GM18951 (cell line): ENCODE measurements at regions not wholly inside any gene's neighbourhood (a gene's known extent, or its start where the extent isn't known, plus 50 kb on each side); places are given as distances from the start of the nearest gene placed in this dataset.

ENCODE experiments used
- POLR2A ChIP-seq: IDR thresholded peaks from 4 replicates; pipeline ENCODE4 v1.6.1; 2011; ENCODE audit warnings: mild to moderate bottlenecking; ENCODE audit not compliant: insufficient read length, insufficient read depth; ENCODE audit errors: extremely low read depth
- in situ Hi-C: fragments of 300-500 bp; cut with MboI; formaldehyde crosslinking; loops from one replicate; pipeline ENCODE4 v1.12.0; 2022; ENCODE audit warnings: low sequenced_read_pairs, mixed read lengths, inconsistent platforms; ENCODE audit not compliant: unreplicated experiment

DNA sequence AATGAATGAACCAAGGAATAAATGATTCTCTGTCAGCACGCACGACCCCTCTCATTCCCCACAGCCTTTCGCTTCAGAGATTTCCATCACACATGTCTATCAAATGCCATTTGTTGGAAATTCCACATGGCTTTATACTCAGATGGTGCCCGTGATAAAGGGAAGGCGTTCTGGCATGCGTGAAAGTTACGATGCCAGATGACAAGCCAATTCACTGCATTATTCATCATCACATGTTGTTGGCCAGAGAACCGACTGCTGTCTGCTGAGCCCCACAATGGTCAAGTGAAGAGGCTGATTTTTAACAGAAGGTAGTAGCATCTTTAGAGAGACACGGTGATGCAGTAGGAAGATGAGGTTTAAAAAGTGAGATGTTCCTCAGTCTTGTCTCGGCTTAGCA lies 74.1 kb upstream of the FRMD4B start:
- no peak for TF ChIP-seq POLR2A
- in situ Hi-C loops: no loop called here

DNA sequence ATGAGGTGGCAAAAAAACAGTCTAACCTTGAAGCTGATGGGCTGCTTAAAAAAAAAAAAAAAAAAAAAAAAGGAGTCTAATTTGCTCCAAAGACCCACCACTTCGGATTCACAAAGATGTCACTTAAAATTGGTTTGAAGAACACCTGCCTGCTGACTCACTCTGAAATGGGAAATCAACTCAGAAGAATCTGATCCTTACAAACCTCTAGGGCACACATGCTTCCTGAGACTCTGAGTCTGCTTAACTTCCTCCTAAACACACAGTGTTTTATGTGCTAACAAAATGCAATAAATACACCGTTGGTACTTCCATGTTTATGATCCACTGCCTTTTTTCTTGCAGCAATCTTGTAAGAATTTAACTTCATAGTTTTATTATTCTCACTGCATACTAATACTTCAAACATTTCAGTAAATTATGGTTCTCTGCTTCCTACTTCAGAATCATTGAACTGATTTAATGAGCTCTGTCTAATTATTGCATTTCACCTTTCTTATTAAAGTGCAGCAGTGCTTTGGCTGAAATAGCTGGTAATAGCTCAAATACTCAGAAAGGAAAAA lies 73.0 kb upstream of the FRMD4B start:
- no peak for TF ChIP-seq POLR2A
- in situ Hi-C loops: no loop called here

DNA sequence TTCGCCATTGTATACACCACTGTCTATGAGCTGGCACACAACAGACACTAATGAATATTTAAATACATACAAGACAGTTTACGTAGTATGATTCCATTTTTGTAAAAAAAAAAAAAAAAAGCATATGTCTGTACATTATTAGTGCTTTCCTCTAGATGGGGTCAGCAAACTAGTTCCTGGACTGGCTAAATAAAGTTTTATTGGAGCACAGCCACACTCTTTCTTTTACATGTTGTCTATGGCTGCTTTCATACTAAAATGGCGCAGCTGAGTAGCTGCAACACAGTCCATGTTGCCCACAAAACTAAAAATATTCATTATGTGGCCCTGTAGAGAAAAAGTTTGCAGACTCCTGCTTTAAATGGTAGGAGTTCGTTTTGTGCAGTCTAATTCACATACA lies 70.7 kb upstream of the FRMD4B start:
- no peak for TF ChIP-seq POLR2A

DNA sequence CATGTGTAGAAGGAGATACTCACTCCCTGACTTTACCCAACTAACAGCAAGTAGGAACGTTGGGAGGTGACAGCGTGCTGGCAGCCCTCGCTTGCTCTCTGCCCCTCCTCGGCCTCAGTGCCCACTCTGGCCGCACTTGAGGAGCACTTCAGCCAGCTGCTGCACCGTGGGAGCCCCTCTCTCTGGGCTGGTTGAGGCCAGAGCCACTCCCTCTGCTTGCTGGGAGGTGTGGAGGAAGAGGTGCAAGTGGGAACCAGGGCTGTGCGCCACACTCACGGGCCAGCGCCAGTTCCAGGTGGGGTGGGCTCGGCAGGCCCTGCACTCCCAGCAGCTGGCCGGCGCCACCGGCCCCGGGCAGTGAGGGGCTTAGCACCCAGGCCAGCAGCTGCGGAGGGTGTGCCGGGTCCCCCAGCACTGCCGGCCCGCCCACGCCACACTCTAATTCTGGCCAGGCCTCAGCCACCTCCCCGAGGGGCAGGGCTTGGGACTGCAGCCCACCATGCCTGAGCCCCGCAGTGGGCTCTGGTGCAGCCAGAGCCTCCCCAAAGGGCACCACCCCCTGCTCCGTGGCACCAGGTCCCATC lies 68.4 kb upstream of the FRMD4B start:
- in situ Hi-C loops: no loop called here
- no peak for TF ChIP-seq POLR2A

More for the DNA sequence above, 70.7 kb upstream of the FRMD4B start:
- in situ Hi-C loops: no loop called here

DNA sequence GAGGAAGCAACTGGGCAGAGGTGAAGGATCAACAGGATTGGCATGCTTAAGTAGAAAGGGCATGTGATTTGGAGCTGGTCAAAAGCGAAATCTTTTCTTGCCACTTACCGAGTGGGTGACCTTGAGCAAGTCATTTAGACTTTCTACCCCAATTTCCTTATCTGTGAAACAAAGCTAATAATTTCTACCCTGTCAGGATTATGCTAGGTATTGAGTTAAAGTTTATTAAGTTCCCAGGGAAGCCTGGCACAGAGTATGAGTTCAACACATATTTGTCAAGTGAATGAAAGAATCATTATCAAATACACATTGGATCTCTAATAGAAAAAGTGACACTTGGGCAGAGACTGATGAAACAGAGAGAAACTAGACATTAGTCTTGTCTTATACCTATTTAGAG lies 66.4 kb upstream of the FRMD4B start:
- TF ChIP-seq POLR2A: no peak
- in situ Hi-C loops: no loop called here

DNA sequence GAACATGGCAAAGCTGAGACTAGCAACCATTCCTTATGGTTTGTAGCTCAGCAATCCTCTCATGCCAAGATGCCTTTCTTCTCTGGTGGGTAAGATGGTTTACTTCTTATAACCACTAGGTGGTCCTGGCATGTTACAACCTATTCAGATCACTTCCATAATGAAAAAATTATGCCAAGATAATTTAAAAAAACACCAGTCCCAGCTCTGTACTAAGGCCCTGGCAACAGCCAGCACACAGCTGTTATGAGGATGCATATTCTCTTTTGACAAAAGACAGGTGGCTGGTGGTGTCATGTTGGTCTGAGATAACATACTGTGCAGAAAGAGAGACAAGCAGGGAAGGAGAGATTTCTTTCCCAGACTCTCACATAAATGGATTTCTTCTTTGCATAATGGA lies 65.7 kb upstream of the FRMD4B start:
- TF ChIP-seq POLR2A: no peak
- in situ Hi-C loops: no loop called here

DNA sequence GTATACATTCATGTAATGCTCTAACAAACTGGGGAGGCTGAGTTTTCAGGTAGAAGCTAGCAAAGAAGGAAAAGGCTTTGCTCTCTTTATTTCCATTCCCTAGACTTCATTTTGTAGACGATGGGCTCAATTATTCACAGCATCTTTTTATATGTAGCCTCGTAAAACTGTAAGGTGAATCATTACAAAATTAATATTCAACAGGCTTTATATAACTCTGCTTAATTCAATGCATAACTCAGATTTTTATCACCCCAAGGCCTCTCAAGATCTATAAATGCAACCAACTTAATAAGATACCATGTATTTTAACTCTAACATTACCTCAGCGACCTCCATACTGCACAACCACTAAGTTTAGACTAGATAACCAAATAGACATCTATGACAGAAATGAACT lies 63.0 kb upstream of the FRMD4B start:
- no peak for TF ChIP-seq POLR2A
- in situ Hi-C loops: loop anchor here (25.0 kb wide), 1 partner anchor 287 kb away; no protein-coding TSS in a partner anchor

DNA sequence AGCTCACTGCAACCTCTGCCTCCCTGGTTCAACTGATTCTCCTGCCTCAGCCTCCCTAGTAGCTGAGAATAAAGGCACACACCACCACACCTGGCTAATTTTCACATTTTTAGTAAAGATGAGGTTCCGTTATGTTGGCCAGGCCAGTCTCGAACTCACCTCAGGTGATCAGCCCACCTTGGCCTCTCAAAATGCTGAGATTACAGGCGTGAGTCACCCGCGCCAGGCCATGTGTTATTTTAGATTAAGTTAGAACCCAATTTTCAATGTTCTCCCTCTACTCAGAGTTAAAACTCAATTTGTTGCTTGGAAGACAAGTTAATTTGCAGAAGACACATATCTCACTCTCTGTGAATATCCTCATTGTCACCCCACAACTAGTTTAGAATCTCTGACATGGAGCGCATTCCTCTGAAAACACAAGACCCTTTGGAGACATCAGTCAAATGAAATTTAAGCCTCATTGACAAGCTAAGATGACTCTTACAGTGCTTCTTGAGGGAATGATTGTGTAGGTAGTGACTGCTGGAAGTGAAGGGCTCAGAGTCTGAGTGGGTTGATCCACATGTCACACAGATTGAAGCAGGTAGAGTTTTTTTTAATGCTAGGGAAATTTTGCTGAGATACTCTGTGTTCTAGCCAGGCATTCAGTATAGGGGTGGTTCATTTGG lies 60.6 kb upstream of the FRMD4B start:
- no peak for TF ChIP-seq POLR2A
- in situ Hi-C loops: loop anchor here (25.0 kb wide), 1 partner anchor 284 kb away; no protein-coding TSS in a partner anchor

DNA sequence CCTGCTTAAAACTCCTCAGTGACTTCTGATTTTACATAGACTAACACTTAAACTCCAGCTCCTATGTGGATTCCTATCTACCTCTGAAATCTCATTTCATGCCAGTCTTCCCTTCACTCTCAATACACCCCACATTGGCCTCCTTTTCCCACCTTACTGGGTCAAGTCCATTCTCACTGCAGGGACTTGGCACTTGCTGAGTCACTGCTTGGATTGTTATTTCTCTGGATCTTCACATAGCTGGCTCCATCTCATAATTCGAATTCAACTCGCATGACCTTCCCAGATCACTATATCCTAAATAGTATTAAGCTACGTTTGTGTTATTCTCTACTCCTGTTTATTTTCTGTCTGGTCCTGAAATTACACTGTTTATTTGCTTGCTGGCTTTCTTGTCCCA lies 59.6 kb upstream of the FRMD4B start:
- in situ Hi-C loops: loop anchor here (25.0 kb wide), 1 partner anchor 283 kb away; no protein-coding TSS in a partner anchor
- no peak for TF ChIP-seq POLR2A

DNA sequence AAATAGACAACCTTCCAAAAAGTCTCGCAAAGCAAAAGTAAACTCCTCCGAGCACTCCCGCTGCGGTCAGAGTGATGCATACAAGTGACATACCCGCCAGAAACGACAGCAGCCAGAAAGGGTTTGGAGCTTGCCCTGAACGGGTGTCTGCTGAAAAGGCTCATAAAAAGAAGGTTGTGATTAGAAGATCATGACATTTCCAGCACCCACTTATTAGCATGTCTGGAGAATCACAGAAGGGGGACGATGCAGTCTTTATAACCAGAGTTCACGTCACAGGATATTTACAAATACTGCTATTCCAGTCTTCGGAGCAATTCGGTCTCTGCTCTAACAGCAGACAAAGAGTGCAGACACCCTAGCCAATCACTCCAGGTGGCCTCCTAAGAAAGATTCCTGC lies 59.1 kb upstream of the FRMD4B start:
- in situ Hi-C loops: loop anchor here (25.0 kb wide), 1 partner anchor 283 kb away; no protein-coding TSS in a partner anchor
- TF ChIP-seq POLR2A: no peak

DNA sequence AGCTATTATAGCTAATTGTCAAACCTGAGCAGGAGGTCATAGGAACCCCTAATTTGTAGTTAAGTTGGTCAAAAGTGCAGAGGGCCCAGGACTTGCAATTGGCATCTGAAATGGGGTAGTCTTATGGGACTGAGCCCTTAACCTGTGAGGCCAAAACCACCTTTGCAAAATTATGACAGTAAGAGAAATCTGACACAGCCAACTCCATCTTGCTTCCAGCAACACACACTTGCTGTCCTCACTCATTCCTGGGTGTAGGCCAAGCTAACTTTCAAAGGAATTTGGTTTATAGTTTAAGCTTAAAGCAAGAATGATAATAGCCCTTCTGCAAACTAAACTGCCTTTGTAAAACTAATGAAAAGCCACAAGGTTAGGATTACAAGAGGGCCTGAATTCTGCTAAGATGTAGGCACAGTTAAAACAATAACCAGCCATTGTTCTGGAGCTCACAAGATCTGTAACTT lies 57.6 kb upstream of the FRMD4B start:
- in situ Hi-C loops: loop anchor here (25.0 kb wide), 1 partner anchor 281 kb away; no protein-coding TSS in a partner anchor
- no peak for TF ChIP-seq POLR2A

DNA sequence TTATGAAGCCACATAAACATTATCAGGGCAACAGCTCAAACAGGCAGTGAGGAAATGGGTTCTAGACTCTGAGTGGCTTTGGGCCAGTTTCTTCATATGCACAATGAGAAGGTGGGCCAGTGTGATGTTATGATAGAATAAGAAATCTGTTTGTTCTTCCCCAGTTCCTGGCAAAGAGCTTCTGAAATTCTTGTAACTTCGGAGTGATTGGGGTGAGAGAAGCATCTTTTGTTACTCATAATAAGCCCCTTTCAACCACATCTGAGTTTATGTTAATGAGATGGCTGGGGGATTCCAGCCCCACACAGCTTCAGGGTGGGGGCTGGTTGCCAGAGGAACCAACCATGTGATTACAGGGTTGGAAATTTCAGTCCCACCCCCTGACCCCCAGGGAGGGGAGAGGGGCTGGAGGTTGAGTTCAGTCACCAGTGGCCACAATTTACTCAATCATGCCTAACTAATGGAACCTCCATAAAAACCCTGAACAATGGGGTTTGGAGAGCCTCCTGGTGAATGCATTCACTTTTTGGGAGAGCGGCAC lies 57.0 kb upstream of the FRMD4B start:
- no peak for TF ChIP-seq POLR2A
- in situ Hi-C loops: loop anchor here (25.0 kb wide), 1 partner anchor 281 kb away; no protein-coding TSS in a partner anchor

DNA sequence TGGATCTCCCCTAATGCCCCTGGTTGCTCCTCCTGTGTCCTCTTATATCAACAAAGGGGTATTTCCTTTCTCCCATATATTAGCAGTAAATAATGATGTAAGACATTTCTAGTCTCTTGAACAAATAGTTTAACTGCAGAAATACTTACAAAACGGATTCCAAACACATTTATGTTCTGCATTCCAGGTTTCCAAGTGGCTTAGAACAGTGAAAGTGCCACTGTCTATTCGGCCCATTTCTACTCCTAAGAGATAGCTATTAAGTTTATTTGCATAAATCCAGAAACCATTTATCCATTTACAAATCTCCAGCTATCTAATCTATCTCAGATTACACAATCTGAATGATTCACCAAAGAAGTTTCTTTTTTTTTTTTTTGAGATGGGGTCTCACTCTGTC lies 55.8 kb upstream of the FRMD4B start:
- in situ Hi-C loops: loop anchor here (25.0 kb wide), 1 partner anchor 279 kb away; no protein-coding TSS in a partner anchor
- no peak for TF ChIP-seq POLR2A
